ENCODE measurements at regions not wholly inside any gene's neighbourhood (a gene's known extent, or its start where the extent isn't known, plus 50 kb on each side); places are given as distances from the start of the nearest gene placed in this dataset.

DNA sequence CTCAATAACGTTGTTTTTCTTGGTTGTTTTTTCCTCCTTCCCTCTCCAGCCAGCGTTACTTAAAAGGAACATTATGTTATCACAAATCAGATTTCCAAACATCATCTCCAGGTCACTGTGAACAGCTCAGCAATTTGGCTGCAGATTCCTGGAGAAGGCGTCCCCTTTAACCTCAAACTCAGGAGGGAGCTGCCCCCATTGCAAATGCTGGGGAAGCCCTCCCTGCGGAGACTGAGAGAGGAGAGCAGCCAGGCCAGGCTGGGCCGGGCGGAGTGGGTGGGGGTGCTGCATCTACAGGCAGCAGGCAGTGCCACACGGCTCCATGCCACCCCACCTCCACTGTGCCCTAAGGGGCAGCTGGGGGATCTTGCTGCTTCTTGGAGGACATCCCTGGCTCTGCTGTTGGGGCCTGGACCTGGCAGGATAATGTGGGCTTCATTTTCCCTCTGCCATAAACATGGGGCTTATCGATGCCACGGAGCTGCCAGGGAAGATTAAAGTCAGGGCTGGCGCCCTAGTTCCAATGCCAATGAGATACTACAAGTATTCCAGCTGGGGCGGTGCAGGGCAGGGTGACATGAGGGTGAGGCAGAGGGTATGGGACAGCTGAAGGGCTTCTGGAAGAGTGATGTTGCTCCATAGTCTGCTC, 148.8 kb downstream of the PJA1 start:
- H3K9ac ChIP-seq (ENCODE audit: control insufficient read depth, insufficient read depth, low read length), result no peak overlapping the region
- ChIA-PET POLR2A (no interaction called here), SMC1A (ENCODE audit: uncharacterized antibody, unreplicated experiment) (no interaction called here), RAD21 (ENCODE audit: unreplicated experiment) (no interaction called here), CTCF (no interaction called here)
- FAIRE-seq (no peak), DNase-seq (ENCODE audit: low read depth, low spot score) (no peak), ATAC-seq (no peak)
- H3K27ac ChIP-seq (ENCODE audit: control insufficient read depth, insufficient read depth), result no peak overlapping the region
- no peaks in the 10 kb centered on the region; a peak in 1 of 4 replicates for H3K36me3 ChIP-seq (ENCODE audit: control insufficient read depth in 2 of 2, insufficient read depth in 2 of 2, low read length in 1 of 2)
- H3K4me2 ChIP-seq (ENCODE audit: control insufficient read depth, insufficient read depth), result no peak overlapping the region
- H2AFZ ChIP-seq (ENCODE audit: control insufficient read depth, low read depth, low read length), result no peak overlapping the region
- TF ChIP-seq RELA (IDR thresholded peaks at IDR 0.05; ENCODE audit: borderline replicate concordance, partially characterized antibody), result no peak
- intact Hi-C loops (cut with micrococcal nuclease; ENCODE audit: unreplicated experiment) (no loop called here), in situ Hi-C loops (cut with MboI) (no loop called here)
- H3K9me3 ChIP-seq (replicated peaks; ENCODE audit: control insufficient read depth, insufficient read depth, low read length), result no peaks in the 10 kb centered on the region
- WGBS (ENCODE audit: insufficient coverage, insufficient replicate concordance, low lambda C conversion rate, missing lambda C conversion rate), result 47% methylated on average over 11 of the region's 11 CpGs
- H3K4me1 ChIP-seq (ENCODE audit: control insufficient read depth, insufficient read depth, low read length), result no peaks in the 10 kb centered on the region
- H3K4me3 ChIP-seq, result no peak overlapping the region
- BruUV-seq (replicated peaks), result no TSS peak
- H4K20me1 ChIP-seq (ENCODE audit: control insufficient read depth, insufficient read depth), result no peaks in the 10 kb centered on the region
- no peaks in the 10 kb centered on the region for H3K79me2 ChIP-seq (ENCODE audit: control insufficient read depth, insufficient read depth, low read length)
- no peaks in the 10 kb centered on the region for H3K27me3 ChIP-seq (replicated peaks in 1 of 2; ENCODE audit: control insufficient read depth in 2 of 2, insufficient read depth in 2 of 2, low read length in 1 of 2)

DNA sequence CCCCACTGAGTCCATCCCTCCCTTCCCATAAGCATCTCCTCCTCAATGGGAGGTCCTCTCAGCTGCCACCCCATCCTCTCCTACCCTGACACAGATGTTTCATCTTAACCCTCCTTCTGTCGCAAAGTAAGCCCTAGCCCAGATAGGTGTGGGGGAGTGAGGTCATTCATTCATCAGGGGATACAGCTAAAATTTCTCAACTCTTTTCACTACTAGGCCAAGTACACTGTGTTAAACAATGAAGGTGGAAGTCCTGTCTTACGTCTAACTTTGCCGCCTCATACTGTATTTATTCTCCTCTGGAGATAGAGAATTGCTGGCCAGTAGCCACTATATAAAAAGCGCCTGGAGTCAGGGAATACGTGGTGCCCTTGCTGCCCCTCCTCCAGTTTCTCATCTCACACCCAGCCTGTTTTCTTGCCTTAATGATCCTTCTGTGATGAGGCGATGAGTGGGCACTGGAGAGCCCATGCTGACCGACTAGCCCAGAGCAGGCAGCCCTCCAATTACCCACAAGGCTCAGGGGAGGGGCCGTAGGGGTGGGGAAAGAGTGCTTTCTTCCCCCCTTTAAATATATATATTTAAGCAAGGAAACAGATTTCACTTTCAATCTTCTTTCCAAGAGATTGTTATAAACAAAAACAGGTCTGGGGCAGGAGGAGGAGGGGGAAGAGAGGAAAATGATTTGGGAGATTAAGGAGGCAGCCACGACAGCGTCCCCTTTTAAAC, 149.5 kb downstream of the PJA1 start:
- 37% methylated on average over 10 of the region's 10 CpGs for WGBS (ENCODE audit: insufficient coverage, insufficient replicate concordance, low lambda C conversion rate, missing lambda C conversion rate)
- ChIA-PET POLR2A (no interaction called here), SMC1A (ENCODE audit: uncharacterized antibody, unreplicated experiment) (no interaction called here), CTCF (no interaction called here), RAD21 (ENCODE audit: unreplicated experiment) (no interaction called here)
- Histone ChIP-seq H4K20me1 (ENCODE audit: control insufficient read depth, insufficient read depth) (no peaks in the 10 kb centered on the region), H3K9me3 (replicated peaks; ENCODE audit: control insufficient read depth, insufficient read depth, low read length) (no peaks in the 10 kb centered on the region), H3K36me3 (ENCODE audit: control insufficient read depth in 2 of 2, insufficient read depth in 2 of 2, low read length in 1 of 2) (no peaks in the 10 kb centered on the region; a peak in 1 of 4 replicates), H3K27me3 (replicated peaks in 1 of 2; ENCODE audit: control insufficient read depth in 2 of 2, insufficient read depth in 2 of 2, low read length in 1 of 2) (no peaks in the 10 kb centered on the region), H2AFZ (ENCODE audit: control insufficient read depth, low read depth, low read length) (no peak overlapping the region), H3K4me1 (ENCODE audit: control insufficient read depth, insufficient read depth, low read length) (no peaks in the 10 kb centered on the region), H3K4me2 (ENCODE audit: control insufficient read depth, insufficient read depth) (no peak overlapping the region), H3K27ac (ENCODE audit: control insufficient read depth, insufficient read depth) (no peak overlapping the region), H3K4me3 (no peak overlapping the region), H3K9ac (ENCODE audit: control insufficient read depth, insufficient read depth, low read length) (no peak overlapping the region), H3K79me2 (ENCODE audit: control insufficient read depth, insufficient read depth, low read length) (no peaks in the 10 kb centered on the region)
- in situ Hi-C loops (cut with MboI), result no loop called here
- intact Hi-C loops (cut with micrococcal nuclease; ENCODE audit: unreplicated experiment), result no loop called here
- no peak for DNase-seq (ENCODE audit: low read depth, low spot score)
- no TSS peak for BruUV-seq (replicated peaks)
- FAIRE-seq, result no peak
- no peak for ATAC-seq
- TF ChIP-seq RUNX3 (IDR thresholded peaks at IDR 0.05; ENCODE audit: low read length) (no peak), POLR2AphosphoS5 (IDR thresholded peaks at IDR 0.05; ENCODE audit: low read length) (no peak), TBL1XR1 (IDR thresholded peaks at IDR 0.05; ENCODE audit: low read depth, low read length) (no peak), CHD2 (IDR thresholded peaks at IDR 0.05; ENCODE audit: borderline replicate concordance, low read depth, low read length) (no peak), TCF7 (IDR thresholded peaks at IDR 0.05; ENCODE audit: borderline replicate concordance) (no peak), RAD21 (IDR thresholded peaks at IDR 0.05; ENCODE audit: insufficient read depth, low read depth, low read length) (no peak), KAT2A (conservative IDR thresholded peaks at IDR 0.05; ENCODE audit: control insufficient read depth, low read depth, low read length) (no peak), CHD1 (IDR thresholded peaks at IDR 0.05; ENCODE audit: low read depth, low read length) (no peak), ZNF207 (IDR thresholded peaks at IDR 0.05; ENCODE audit: borderline replicate concordance) (no peak), NFIC (IDR thresholded peaks at IDR 0.05; ENCODE audit: low read depth, low read length) (no peak)
- TF ChIP-seq, protein P1, sequence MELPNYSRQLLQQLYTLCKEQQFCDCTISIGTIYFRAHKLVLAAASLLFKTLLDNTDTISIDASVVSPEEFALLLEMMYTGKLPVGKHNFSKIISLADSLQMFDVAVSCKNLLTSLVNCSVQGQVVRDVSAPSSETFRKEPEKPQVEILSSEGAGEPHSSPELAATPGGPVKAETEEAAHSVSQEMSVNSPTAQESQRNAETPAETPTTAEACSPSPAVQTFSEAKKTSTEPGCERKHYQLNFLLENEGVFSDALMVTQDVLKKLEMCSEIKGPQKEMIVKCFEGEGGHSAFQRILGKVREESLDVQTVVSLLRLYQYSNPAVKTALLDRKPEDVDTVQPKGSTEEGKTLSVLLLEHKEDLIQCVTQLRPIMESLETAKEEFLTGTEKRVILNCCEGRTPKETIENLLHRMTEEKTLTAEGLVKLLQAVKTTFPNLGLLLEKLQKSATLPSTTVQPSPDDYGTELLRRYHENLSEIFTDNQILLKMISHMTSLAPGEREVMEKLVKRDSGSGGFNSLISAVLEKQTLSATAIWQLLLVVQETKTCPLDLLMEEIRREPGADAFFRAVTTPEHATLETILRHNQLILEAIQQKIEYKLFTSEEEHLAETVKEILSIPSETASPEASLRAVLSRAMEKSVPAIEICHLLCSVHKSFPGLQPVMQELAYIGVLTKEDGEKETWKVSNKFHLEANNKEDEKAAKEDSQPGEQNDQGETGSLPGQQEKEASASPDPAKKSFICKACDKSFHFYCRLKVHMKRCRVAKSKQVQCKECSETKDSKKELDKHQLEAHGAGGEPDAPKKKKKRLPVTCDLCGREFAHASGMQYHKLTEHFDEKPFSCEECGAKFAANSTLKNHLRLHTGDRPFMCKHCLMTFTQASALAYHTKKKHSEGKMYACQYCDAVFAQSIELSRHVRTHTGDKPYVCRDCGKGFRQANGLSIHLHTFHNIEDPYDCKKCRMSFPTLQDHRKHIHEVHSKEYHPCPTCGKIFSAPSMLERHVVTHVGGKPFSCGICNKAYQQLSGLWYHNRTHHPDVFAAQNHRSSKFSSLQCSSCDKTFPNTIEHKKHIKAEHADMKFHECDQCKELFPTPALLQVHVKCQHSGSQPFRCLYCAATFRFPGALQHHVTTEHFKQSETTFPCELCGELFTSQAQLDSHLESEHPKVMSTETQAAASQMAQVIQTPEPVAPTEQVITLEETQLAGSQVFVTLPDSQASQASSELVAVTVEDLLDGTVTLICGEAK (IDR thresholded peaks at IDR 0.05; ENCODE audit: borderline replicate concordance), result no peak

Measured in GM12878 (cell line).